ENCODE measurements at regions not wholly inside any gene's neighbourhood (a gene's known extent, or its start where the extent isn't known, plus 50 kb on each side); places are given as distances from the start of the nearest gene placed in this dataset.
"Not testable (repeated sequence)": the region's sequence is repeated elsewhere in the genome, so short reads cannot be mapped to it uniquely, and the experiment has no call there.

- H3K27ac ChIP-seq (ENCODE audit: extremely low read depth, low read depth, low read length), result no peak overlapping the region
- no peak for TF ChIP-seq SCRT1 (tag by site-specific recombination; IDR thresholded peaks at IDR 0.05; ENCODE audit: borderline replicate concordance)
- TF ChIP-seq RBAK (tag by site-specific recombination; IDR thresholded peaks at IDR 0.05), result peak; percentile 97
- no peak for TF ChIP-seq ZNF350 (tag by site-specific recombination; IDR thresholded peaks at IDR 0.05)
- no peak overlapping the region for H3K4me3 ChIP-seq (ENCODE audit: low read depth, low read length)
- H3K36me3 ChIP-seq (ENCODE audit: control insufficient read depth in 2 of 2, insufficient read depth in 1 of 2, low read length in 2 of 2), result no peaks in the 10 kb centered on the region
- ChIA-PET CTCF (interaction anchor here (0.6 to 1.8 kb wide), 4 partner anchors 9 to 128 kb away, joined by 3 to 8 read pairs (median 6); no protein-coding TSS in a partner anchor), POLR2A (no interaction called here)
- H3K9me3 ChIP-seq (ENCODE audit: control insufficient read depth, insufficient read depth, low read depth, low read length), result no peaks in the 10 kb centered on the region
- no peaks in the 10 kb centered on the region for H3K4me1 ChIP-seq (ENCODE audit: control insufficient read depth, insufficient read depth, low read length)
Measured at GRCh38 chr19:14328406-14328805, 52.8 kb upstream of the ADGRE5 start.

GRCh38 chr19:14327061-14327460 lies 54.2 kb upstream of the ADGRE5 start:
- POLR2A ChIA-PET; H3K9me3 ChIP-seq (ENCODE audit: control insufficient read depth, insufficient read depth, low read depth, low read length); H3K4me3 ChIP-seq (ENCODE audit: low read depth, low read length); H3K36me3 ChIP-seq (ENCODE audit: control insufficient read depth in 2 of 2, insufficient read depth in 1 of 2, low read length in 2 of 2); H3K4me1 ChIP-seq (ENCODE audit: control insufficient read depth, insufficient read depth, low read length); H3K27ac ChIP-seq (ENCODE audit: extremely low read depth, low read depth, low read length): not testable (repeated sequence)
- CTCF ChIA-PET, result interaction anchor here (0.7 to 1.8 kb wide), 3 partner anchors 21 to 178 kb away, joined by 3 to 6 read pairs (median 6); no protein-coding TSS in a partner anchor
- peak; percentile 51; the same call in 1 of the 2 replicates for TF ChIP-seq ZNF18 (tag by site-specific recombination; IDR thresholded peaks at IDR 0.05)

- H3K27ac ChIP-seq (ENCODE audit: extremely low read depth, low read depth, low read length), result no peak overlapping the region
- H3K9me3 ChIP-seq (ENCODE audit: control insufficient read depth, insufficient read depth, low read depth, low read length), result no peaks in the 10 kb centered on the region
- H3K4me1 ChIP-seq (ENCODE audit: control insufficient read depth, insufficient read depth, low read length), result no peaks in the 10 kb centered on the region
- H3K36me3 ChIP-seq (ENCODE audit: control insufficient read depth in 2 of 2, insufficient read depth in 1 of 2, low read length in 2 of 2), result no peaks in the 10 kb centered on the region
- POLR2A ChIA-PET, result no interaction called here
- no peak overlapping the region for H3K4me3 ChIP-seq (ENCODE audit: low read depth, low read length)
- TF ChIP-seq HOXA7 (CRISPR knock-in tag; IDR thresholded peaks at IDR 0.05; ENCODE audit: borderline replicate concordance), result no peak
- TF ChIP-seq ZBTB11 (tag by site-specific recombination; conservative IDR thresholded peaks at IDR 0.05; ENCODE audit: low read depth), result no peak
- no peak for TF ChIP-seq ZNF629 (tag by site-specific recombination; IDR thresholded peaks at IDR 0.05)
- no peak for TF ChIP-seq ZBTB8A (tag by site-specific recombination; IDR thresholded peaks at IDR 0.05)
- TF ChIP-seq, protein P1, sequence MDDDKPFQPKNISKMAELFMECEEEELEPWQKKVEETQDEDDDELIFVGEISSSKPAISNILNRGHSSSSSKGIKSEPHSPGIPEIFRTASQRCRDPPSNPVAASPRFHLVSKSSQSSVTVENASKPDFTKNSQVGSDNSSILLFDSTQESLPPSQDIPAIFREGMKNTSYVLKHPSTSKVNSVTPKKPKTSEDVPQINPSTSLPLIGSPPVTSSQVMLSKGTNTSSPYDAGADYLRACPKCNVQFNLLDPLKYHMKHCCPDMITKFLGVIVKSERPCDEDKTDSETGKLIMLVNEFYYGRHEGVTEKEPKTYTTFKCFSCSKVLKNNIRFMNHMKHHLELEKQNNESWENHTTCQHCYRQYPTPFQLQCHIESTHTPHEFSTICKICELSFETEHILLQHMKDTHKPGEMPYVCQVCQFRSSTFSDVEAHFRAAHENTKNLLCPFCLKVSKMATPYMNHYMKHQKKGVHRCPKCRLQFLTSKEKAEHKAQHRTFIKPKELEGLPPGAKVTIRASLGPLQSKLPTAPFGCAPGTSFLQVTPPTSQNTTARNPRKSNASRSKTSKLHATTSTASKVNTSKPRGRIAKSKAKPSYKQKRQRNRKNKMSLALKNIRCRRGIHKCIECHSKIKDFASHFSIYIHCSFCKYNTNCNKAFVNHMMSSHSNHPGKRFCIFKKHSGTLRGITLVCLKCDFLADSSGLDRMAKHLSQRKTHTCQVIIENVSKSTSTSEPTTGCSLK (tag by site-specific recombination; IDR thresholded peaks at IDR 0.05), result no peak
- no peak for TF ChIP-seq KLF17 (tag by site-specific recombination; IDR thresholded peaks at IDR 0.05)
- TF ChIP-seq CTCF (tag by site-specific recombination; IDR thresholded peaks at IDR 0.05), result no peak
- no peak for TF ChIP-seq OSR2 (tag by site-specific recombination; IDR thresholded peaks at IDR 0.05)
- no peak for TF ChIP-seq ZBTB26 (tag by site-specific recombination; optimal IDR thresholded peaks at IDR 0.05)
- TF ChIP-seq ZNF596 (tag by site-specific recombination; IDR thresholded peaks at IDR 0.05), result no peak
- no peak for TF ChIP-seq PRDM6 (tag by site-specific recombination; IDR thresholded peaks at IDR 0.05)
- no peak for TF ChIP-seq ZNF664 (tag by site-specific recombination; IDR thresholded peaks at IDR 0.05)
- TF ChIP-seq REPIN1 (tag by site-specific recombination; IDR thresholded peaks at IDR 0.05; ENCODE audit: low read depth), result no peak
- no peak for TF ChIP-seq ZNF623 (tag by site-specific recombination; IDR thresholded peaks at IDR 0.05)
- CTCF ChIA-PET, result interaction anchor here (1.3 kb wide), 1 partner anchor 10 kb away, joined by 3 read pairs; no protein-coding TSS in a partner anchor
Measured at GRCh38 chr19:14325863-14326262, 55.4 kb upstream of the ADGRE5 start.

Measured in HEK293 (cell line).